Body of pancreas (tissue), 4 donors: ENCODE measurements at regions not wholly inside any gene's neighbourhood (a gene's known extent, or its start where the extent isn't known, plus 50 kb on each side); places are given as distances from the start of the nearest gene placed in this dataset.

Experiments
- CTCF ChIP-seq, 7 experiments: fragments of 450-650 bp in 4 of 7; fragments of 200-600 bp in 3 of 7; sonication (generic) in 3 of 7; IDR thresholded peaks; one replicate each; pipeline ENCODE4 v1.5.1; 2016 to 2019; ENCODE audit warnings: antibody characterized with exemption in 7 of 7
- POLR2A ChIP-seq, 3 donors: fragments of 450-650 bp; IDR thresholded peaks; one replicate each; pipeline ENCODE4 v1.6.1; 2016; ENCODE audit warnings: antibody characterized with exemption in 3 of 3, mild to moderate bottlenecking in 2 of 3

GRCh38 chr3:171986176-171986575, 53.2 kb upstream of the FNDC3B start:
- no peak for TF ChIP-seq CTCF (IDR thresholded peaks at IDR 0.05)
- TF ChIP-seq POLR2A (IDR thresholded peaks at IDR 0.05): no peak
